ENCODE measurements at regions not wholly inside any gene's neighbourhood (a gene's known extent, or its start where the extent isn't known, plus 50 kb on each side); places are given as distances from the start of the nearest gene placed in this dataset.

DNA sequence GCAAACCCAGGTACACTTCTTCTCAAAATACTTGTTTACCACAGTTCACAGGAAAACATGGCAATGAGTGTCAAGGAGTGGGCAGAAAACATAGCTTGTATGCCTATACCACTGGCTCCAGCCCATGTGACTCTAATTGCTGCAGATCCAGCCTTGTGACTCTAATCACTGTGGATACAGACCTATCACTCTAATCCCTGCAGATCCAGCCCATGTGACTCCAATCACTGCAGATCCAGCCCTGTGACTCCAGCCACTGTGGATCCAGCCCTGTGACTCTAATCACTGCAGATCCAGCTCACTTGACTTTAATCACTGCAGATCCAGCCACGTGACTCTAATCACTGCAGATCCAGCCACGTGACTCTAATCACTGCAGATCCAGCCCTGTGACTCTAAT, 366.3 kb upstream of the IRX4 start:
- Histone ChIP-seq H3K9me3 (no peaks in the 10 kb centered on the region), H3K4me3 (no peak overlapping the region), H3K4me1 (ENCODE audit: low read depth) (no peaks in the 10 kb centered on the region), H3K36me3 (ENCODE audit: low read depth) (no peaks in the 10 kb centered on the region)
- no peak for ATAC-seq
- intact Hi-C loops (cut with DNase I, micrococcal nuclease), result no loop called here
- TF ChIP-seq, protein P1, sequence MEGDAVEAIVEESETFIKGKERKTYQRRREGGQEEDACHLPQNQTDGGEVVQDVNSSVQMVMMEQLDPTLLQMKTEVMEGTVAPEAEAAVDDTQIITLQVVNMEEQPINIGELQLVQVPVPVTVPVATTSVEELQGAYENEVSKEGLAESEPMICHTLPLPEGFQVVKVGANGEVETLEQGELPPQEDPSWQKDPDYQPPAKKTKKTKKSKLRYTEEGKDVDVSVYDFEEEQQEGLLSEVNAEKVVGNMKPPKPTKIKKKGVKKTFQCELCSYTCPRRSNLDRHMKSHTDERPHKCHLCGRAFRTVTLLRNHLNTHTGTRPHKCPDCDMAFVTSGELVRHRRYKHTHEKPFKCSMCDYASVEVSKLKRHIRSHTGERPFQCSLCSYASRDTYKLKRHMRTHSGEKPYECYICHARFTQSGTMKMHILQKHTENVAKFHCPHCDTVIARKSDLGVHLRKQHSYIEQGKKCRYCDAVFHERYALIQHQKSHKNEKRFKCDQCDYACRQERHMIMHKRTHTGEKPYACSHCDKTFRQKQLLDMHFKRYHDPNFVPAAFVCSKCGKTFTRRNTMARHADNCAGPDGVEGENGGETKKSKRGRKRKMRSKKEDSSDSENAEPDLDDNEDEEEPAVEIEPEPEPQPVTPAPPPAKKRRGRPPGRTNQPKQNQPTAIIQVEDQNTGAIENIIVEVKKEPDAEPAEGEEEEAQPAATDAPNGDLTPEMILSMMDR (IDR thresholded peaks at IDR 0.05), result no peak
- DNase-seq, result no peak

DNA sequence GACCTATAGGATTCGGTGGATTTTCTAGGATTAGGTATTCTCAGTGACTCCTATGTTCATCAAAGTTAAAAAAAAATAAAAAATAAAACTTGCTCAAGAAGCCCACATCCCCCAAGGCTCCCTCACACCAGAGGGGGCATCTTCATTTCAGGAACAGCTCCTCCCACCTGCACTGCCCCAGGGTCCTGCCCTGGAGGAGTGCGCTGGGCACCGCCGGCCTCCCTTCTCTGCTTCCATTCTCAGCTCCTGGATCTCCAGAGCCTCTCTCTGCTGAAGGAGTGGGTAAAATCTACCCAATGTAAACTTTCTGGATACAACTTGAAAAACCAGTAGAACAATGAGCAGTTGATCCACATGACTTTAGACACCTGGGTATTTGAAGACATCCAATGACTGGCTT, 359.8 kb upstream of the IRX4 start:
- DNase-seq (peak in 1 of 3 donors; percentile 19), ATAC-seq (no peak)
- intact Hi-C loops (cut with DNase I, micrococcal nuclease), result no loop called here
- Histone ChIP-seq H3K4me3 (no peak overlapping the region), H3K36me3 (ENCODE audit: low read depth) (no peaks in the 10 kb centered on the region), H3K4me1 (ENCODE audit: low read depth) (no peaks in the 10 kb centered on the region), H3K9me3 (no peaks in the 10 kb centered on the region)
- TF ChIP-seq, protein P1 (IDR thresholded peaks at IDR 0.05), result no peak

DNA sequence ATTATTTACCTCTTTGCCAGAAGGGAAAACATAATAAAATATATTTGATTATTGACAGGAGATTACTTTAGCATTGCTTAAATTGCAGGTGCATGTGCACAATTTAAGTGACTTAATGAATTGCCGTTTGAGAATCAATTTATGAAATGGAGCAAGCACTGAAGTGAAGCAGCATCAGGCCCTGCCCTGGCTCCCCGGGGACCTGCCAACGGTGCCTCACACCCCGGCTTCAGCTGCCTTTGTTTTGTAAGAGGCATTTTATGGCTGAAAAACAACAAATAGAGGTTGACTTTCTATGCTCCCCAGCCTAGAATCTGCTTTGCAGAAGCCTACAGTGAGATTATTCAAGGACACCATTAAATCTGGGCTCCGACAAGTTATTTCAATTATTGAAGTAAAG, 359.1 kb upstream of the IRX4 start:
- H3K9me3 ChIP-seq, result no peaks in the 10 kb centered on the region
- ATAC-seq (no peak), DNase-seq (no peak)
- no peaks in the 10 kb centered on the region for H3K36me3 ChIP-seq (ENCODE audit: low read depth)
- H3K4me1 ChIP-seq (ENCODE audit: low read depth), result no peaks in the 10 kb centered on the region
- TF ChIP-seq, protein P1 (IDR thresholded peaks at IDR 0.05), result no peak
- intact Hi-C loops (cut with DNase I, micrococcal nuclease), result no loop called here
- no peak overlapping the region for H3K4me3 ChIP-seq

DNA sequence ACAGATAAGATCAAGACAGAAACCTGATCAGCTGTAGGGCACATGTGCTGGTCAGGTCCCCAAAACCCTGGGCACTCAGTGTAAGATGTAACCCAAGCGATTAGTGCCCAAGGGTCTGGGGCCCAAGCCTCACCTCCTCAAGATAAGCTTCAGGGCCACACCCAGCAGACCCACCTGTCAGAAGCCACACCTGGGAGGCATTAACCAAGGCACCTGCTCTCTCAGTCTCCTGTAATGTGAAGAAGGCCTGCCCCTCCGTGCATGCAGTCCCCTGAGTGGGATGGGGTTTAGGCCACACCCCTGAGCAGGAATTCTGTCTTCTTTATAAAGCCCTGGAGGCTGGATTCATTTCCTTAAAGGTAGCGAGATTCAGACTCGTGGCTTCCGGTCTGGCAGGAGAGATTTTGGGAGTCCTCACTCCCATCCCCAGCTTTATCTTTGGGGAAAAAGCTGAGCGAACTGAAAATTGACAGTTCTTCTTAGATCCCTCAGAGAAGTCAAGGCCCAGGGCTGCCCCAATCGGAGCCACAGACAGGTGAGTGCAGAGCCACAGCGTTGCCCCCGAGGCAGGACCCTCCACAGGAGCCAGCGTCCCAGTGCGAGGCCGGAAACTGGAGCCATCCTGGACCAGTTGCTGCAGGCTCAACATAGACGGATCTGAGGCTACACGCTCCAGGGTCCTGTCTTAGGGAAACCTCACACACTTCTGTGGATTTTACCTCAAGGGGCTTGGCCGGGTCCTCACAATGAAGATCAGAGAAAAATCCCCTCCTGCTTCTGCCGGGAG, 357.6 kb upstream of the IRX4 start:
- intact Hi-C loops (cut with DNase I, micrococcal nuclease), result no loop called here
- ATAC-seq, result no peak

DNA sequence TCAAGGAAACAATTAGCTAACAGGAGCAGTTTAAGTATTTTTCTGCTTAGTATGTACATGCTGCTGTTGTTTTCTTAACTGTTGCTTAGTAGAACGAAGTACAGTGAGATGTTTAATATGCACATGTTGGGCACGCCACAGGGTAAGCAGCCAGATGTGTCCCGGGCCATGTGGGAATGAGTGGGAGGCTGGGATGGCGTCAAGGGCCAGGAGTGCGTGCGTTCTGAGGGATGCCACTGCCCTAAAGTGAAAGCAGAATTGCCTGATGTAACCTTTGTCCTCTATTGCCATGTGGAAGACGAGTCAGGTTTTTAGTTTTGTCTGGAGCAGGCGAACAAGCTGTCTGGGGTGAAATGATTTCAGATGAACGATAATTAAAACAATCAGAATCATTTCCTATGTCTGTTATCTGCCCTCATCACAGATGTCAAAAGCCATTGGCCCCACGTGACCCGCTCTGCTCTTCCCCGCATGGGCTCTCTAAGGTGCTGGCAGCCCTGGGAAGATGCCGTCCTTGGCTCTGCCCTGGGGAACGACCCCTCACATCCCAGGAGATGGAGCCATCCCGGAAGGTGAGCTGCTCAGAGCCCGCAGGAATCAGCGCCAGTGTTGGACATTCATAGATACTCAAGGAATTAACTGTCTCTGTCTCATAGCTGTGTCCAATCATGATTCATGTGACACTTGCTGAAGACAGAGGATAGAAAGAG, 356.6 kb upstream of the IRX4 start:
- H3K36me3 ChIP-seq (ENCODE audit: low read depth), result no peaks in the 10 kb centered on the region
- intact Hi-C loops (cut with DNase I, micrococcal nuclease), result no loop called here
- DNase-seq, result peak in 1 of 3 donors; percentile 16
- TF ChIP-seq, protein P1 (IDR thresholded peaks at IDR 0.05), result no peak
- no peaks in the 10 kb centered on the region for H3K4me1 ChIP-seq (ENCODE audit: low read depth)
- H3K9me3 ChIP-seq, result no peaks in the 10 kb centered on the region
- H3K4me3 ChIP-seq, result no peak overlapping the region
- no peak for ATAC-seq

More for the DNA sequence above, 357.6 kb upstream of the IRX4 start:
- TF ChIP-seq, protein P1 (IDR thresholded peaks at IDR 0.05), result no peak
- H3K9me3 ChIP-seq, result no peaks in the 10 kb centered on the region
- H3K36me3 ChIP-seq (ENCODE audit: low read depth), result no peaks in the 10 kb centered on the region
- peak in 1 of 3 donors; percentile 25 for DNase-seq
- no peaks in the 10 kb centered on the region for H3K4me1 ChIP-seq (ENCODE audit: low read depth)
- H3K4me3 ChIP-seq, result no peak overlapping the region

Measured in mucosa of descending colon (tissue), 3 donors.